IMR-90 (cell line): ENCODE measurements at regions not wholly inside any gene's neighbourhood (a gene's known extent, or its start where the extent isn't known, plus 50 kb on each side); places are given as distances from the start of the nearest gene placed in this dataset.

Source experiments
- ATAC-seq: fragments of 200-7000 bp; cut with Tn5 transposase; 2 replicates; pipeline ENCODE4 v1.9.1; 2020; ENCODE audit warnings: low read depth, mild to moderate bottlenecking, moderate library complexity
- BruUV-seq: library from RNA; stranded (reverse); fragments of 400-500 nt; replicated peaks from 2 replicates; lab custom pipeline; 2021; lab: Mats Ljungman, UMichigan
- CTCF ChIA-PET: fragments of 300-600 bp; formaldehyde crosslinking; extraction: SDS; loops from one replicate; lab custom pipeline; 2021; ENCODE audit warnings: antibody characterized with exemption; lab: Yijun Ruan, JAX
- POLR2A ChIA-PET: fragments of 300-600 bp; sonication (Branson Sonifier 250); formaldehyde crosslinking; loops from one replicate; lab custom pipeline; 2022; ENCODE audit warnings: antibody characterized with exemption; ENCODE audit not compliant: unreplicated experiment; lab: Charles Lee
- DNase-seq: peaks from one replicate; pipeline ENCODE4 v3.0.0; 2013
- H2AFZ ChIP-seq: replicated peaks from 2 replicates; pipeline ENCODE3; 2013; ENCODE audit warnings: low read length, mild to moderate bottlenecking; ENCODE audit not compliant: poor library complexity
- H2AK5ac ChIP-seq: 2 replicates; pipeline ENCODE4 v1.6.1; 2013; ENCODE audit warnings: low read depth, low read length, inconsistent platforms
- H2AK9ac ChIP-seq: replicated peaks from 2 replicates; pipeline ENCODE3; 2013; ENCODE audit warnings: mild to moderate bottlenecking, low read depth, low read length, moderate library complexity; ENCODE audit not compliant: poor library complexity
- H2BK120ac ChIP-seq: 2 replicates; pipeline ENCODE4 v1.6.1; 2013; ENCODE audit warnings: low read depth, low read length, inconsistent platforms
- H2BK15ac ChIP-seq: 3 replicates; pipeline ENCODE4 v1.6.1; 2013; ENCODE audit warnings: low read depth, low read length, inconsistent platforms
- H2BK20ac ChIP-seq: 2 replicates; pipeline ENCODE4 v1.6.1; 2013; ENCODE audit warnings: low read depth, mild to moderate bottlenecking, inconsistent platforms, low read length, moderate library complexity
- H2BK5ac ChIP-seq: 2 replicates; pipeline ENCODE4 v1.6.1; 2013; ENCODE audit warnings: mild to moderate bottlenecking, low read depth, low read length, inconsistent platforms; ENCODE audit not compliant: poor library complexity, severe bottlenecking
- H3K14ac ChIP-seq: replicated peaks from 2 replicates; pipeline ENCODE4 v1.6.1; 2013; ENCODE audit warnings: low read depth, low read length, inconsistent platforms
- H3K18ac ChIP-seq: 2 replicates; pipeline ENCODE4 v1.6.1; 2013; ENCODE audit warnings: low read depth, low read length, control low read depth
- H3K23ac ChIP-seq: 2 replicates; pipeline ENCODE4 v1.6.1; 2013; ENCODE audit warnings: low read depth, low read length, inconsistent platforms
- H3K27ac ChIP-seq: 2 replicates; pipeline ENCODE4 v1.5.1; 2013; ENCODE audit warnings: mild to moderate bottlenecking, control low read depth, low read length; ENCODE audit not compliant: insufficient read depth
- H3K27me3 ChIP-seq: 2 replicates; pipeline ENCODE4 v1.6.1; 2013; ENCODE audit warnings: low read length; ENCODE audit not compliant: control insufficient read depth, insufficient read depth
- H3K36me3 ChIP-seq: 2 replicates; pipeline ENCODE4 v1.6.1; 2013; ENCODE audit warnings: low read length, mixed read lengths; ENCODE audit not compliant: control insufficient read depth, insufficient read depth
- H3K4ac ChIP-seq: 2 replicates; pipeline ENCODE4 v1.6.1; 2013; ENCODE audit warnings: low read depth, low read length, inconsistent platforms
- H3K4me1 ChIP-seq: 2 replicates; pipeline ENCODE4 v1.6.1; 2013; ENCODE audit warnings: low read length, mixed read lengths; ENCODE audit not compliant: control insufficient read depth, insufficient read depth
- H3K4me2 ChIP-seq: 2 replicates; pipeline ENCODE4 v1.6.1; 2013; ENCODE audit warnings: low read depth, mild to moderate bottlenecking, control low read depth, low read length, moderate library complexity
- H3K4me3 ChIP-seq: 2 replicates; pipeline ENCODE4 v1.5.1; 2013; ENCODE audit warnings: low read depth, mild to moderate bottlenecking, control low read depth, low read length, moderate library complexity; ENCODE audit not compliant: insufficient read depth
- H3K56ac ChIP-seq: 2 replicates; pipeline ENCODE4 v1.6.1; 2013; ENCODE audit warnings: low read length, inconsistent platforms; ENCODE audit not compliant: insufficient read depth; ENCODE audit errors: extremely low read depth
- H3K79me1 ChIP-seq, 2 experiments: 2 replicates each; pipeline ENCODE4 v1.6.1; 2013; ENCODE audit warnings: low read length in 2 of 2, inconsistent platforms in 1 of 2, low read depth in 1 of 2
- H3K9ac ChIP-seq: 2 replicates; pipeline ENCODE4 v1.6.1; 2013; ENCODE audit warnings: low read depth, low read length, control low read depth
- H3K9me1 ChIP-seq: 2 replicates; pipeline ENCODE4 v1.6.1; 2013; ENCODE audit warnings: low read length, inconsistent platforms; ENCODE audit not compliant: insufficient read depth
- H3K9me3 ChIP-seq: 2 replicates; pipeline ENCODE4 v1.6.1; 2013; ENCODE audit warnings: low read length; ENCODE audit not compliant: control insufficient read depth, insufficient read depth
- H4K20me1 ChIP-seq: 2 replicates; pipeline ENCODE4 v1.6.1; 2013; ENCODE audit warnings: low read length, inconsistent platforms; ENCODE audit not compliant: insufficient read depth
- H4K5ac ChIP-seq: 2 replicates; pipeline ENCODE4 v1.6.1; 2013; ENCODE audit warnings: mild to moderate bottlenecking, low read depth, low read length, control low read depth
- H4K8ac ChIP-seq, 2 experiments: 2 replicates each; pipeline ENCODE4 v1.6.1; 2013; ENCODE audit warnings: low read depth in 2 of 2, low read length in 2 of 2, control low read depth in 1 of 2, inconsistent platforms in 1 of 2
- H4K91ac ChIP-seq: 2 replicates; pipeline ENCODE4 v1.6.1; 2013; ENCODE audit warnings: low read depth, low read length, inconsistent platforms; ENCODE audit not compliant: insufficient read depth
- BHLHE40 ChIP-seq: fragments of 150-350 bp; IDR thresholded peaks from 2 replicates; pipeline ENCODE4 v1.6.1; 2016; ENCODE audit warnings: mild to moderate bottlenecking, low read depth, low read length
- CEBPB ChIP-seq: IDR thresholded peaks from 2 replicates; pipeline ENCODE4 v1.6.1; 2012; ENCODE audit warnings: low read depth, low read length, improper control_type of control experiment
- CHD1 ChIP-seq: IDR thresholded peaks from 2 replicates; pipeline ENCODE4 v1.6.1; 2012; ENCODE audit warnings: low read depth, low read length, improper control_type of control experiment
- CTCF ChIP-seq: conservative IDR thresholded peaks from 2 replicates; pipeline ENCODE4 v1.5.1; 2012; ENCODE audit warnings: mild to moderate bottlenecking, low read depth, low read length, improper control_type of control experiment
- ELK1 ChIP-seq: fragments of 150-350 bp; IDR thresholded peaks from 2 replicates; pipeline ENCODE4 v1.6.1; 2016; ENCODE audit warnings: low read depth, mild to moderate bottlenecking, low read length, moderate library complexity, borderline replicate concordance
- FOS ChIP-seq: fragments of 150-350 bp; IDR thresholded peaks from 2 replicates; pipeline ENCODE4 v1.6.1; 2016; ENCODE audit warnings: low read depth, low read length
- MAFK ChIP-seq: IDR thresholded peaks from 2 replicates; pipeline ENCODE4 v1.6.1; 2012; ENCODE audit warnings: low read depth, low read length, improper control_type of control experiment
- MAZ ChIP-seq: IDR thresholded peaks from 2 replicates; pipeline ENCODE4 v1.6.1; 2012; ENCODE audit warnings: low read depth, mild to moderate bottlenecking, low read length, improper control_type of control experiment, moderate library complexity, borderline replicate concordance
- MXI1 ChIP-seq: IDR thresholded peaks from 2 replicates; pipeline ENCODE4 v1.6.1; 2012; ENCODE audit warnings: low read depth, mild to moderate bottlenecking, low read length, moderate library complexity, borderline replicate concordance
- NFE2L2 ChIP-seq: fragments of 150-350 bp; IDR thresholded peaks from 2 replicates; pipeline ENCODE4 v1.6.1; 2016; ENCODE audit warnings: low read depth, mild to moderate bottlenecking, low read length
- POLR2A ChIP-seq: IDR thresholded peaks from 2 replicates; pipeline ENCODE4 v1.6.1; 2012; ENCODE audit warnings: mild to moderate bottlenecking, low read depth, low read length
- RAD21 ChIP-seq: IDR thresholded peaks from 2 replicates; pipeline ENCODE4 v1.6.1; 2012; ENCODE audit warnings: low read length, improper control_type of control experiment
- RCOR1 ChIP-seq: IDR thresholded peaks from 2 replicates; pipeline ENCODE4 v1.6.1; 2012; ENCODE audit warnings: mild to moderate bottlenecking, low read length, improper control_type of control experiment; ENCODE audit not compliant: insufficient replicate concordance
- RFX5 ChIP-seq: IDR thresholded peaks from 2 replicates; pipeline ENCODE4 v1.8.0; 2012; ENCODE audit warnings: low read depth, mild to moderate bottlenecking, low read length, moderate library complexity
- SMC3 ChIP-seq: fragments of 150-350 bp; IDR thresholded peaks from 2 replicates; pipeline ENCODE4 v1.6.1; 2016; ENCODE audit warnings: low read depth, mild to moderate bottlenecking, antibody characterized with exemption, low read length, moderate library complexity
- USF2 ChIP-seq: fragments of 150-350 bp; IDR thresholded peaks from 2 replicates; pipeline ENCODE4 v1.6.1; 2017; ENCODE audit warnings: mild to moderate bottlenecking, antibody characterized with exemption, low read length, low read depth
- WGBS, 2 experiments: methylation state at CpG; one replicate each; pipeline versions ENCODE4 v1.1.5 to v1.1.7; 2013; ENCODE audit warnings: missing lambda C conversion rate in 2 of 2; ENCODE audit not compliant: insufficient read length in 1 of 2; ENCODE audit errors: extremely low coverage in 2 of 2; 5-methylcytosine and 5-hydroxymethylcytosine counted together
- dilution Hi-C: fragments of 300-500 bp; cut with HindIII; formaldehyde crosslinking; loops from one replicate; pipeline ENCODE4 v1.14.3; 2018; ENCODE audit warnings: low sequenced_read_pairs; ENCODE audit not compliant: unreplicated experiment
- in situ Hi-C: fragments of 300-500 bp; cut with MboI; formaldehyde crosslinking; loops from 3 replicates; pipeline ENCODE4 v1.14.3; 2019; ENCODE audit warnings: low sequenced_read_pairs, inconsistent platforms, mixed read lengths
- intact Hi-C: fragments of 100-400 bp; cut with micrococcal nuclease; formaldehyde crosslinking; loops from 2 replicates; pipeline ENCODE4 v1.10.0; 2022

DNA sequence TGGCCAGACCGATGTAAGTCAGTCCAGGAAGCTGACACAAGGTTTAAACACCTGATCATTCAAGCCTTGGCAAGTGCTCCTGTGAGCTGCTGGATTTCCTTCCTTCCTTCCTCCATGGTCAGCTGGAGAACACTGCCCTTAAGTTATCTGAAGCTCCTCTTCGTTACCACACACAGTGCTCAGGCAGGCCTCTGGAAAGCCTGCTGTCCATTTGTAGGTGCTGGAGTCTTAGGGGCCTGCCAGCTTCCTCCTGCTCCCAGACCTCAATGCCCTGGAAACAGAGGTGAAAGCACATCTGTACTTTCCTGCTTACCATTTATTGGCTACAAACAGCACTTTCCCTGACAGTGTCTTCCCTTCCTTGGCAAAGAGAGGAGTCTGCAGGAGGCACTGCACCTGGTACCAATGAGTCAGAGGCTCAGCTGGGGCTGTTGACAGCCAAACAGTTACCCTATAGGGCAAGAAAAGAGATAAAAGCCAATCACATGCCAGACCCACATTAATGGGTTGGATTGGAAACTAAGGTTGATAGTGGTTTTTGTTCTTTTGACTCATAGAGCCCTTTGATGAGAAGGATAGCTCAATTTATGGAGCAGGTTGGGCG, 72.6 kb upstream of the PUM3 start:
- no peak overlapping the region for H3K18ac ChIP-seq
- H3K27ac ChIP-seq: no peak overlapping the region
- H3K4me3 ChIP-seq: no peak overlapping the region
- no peak overlapping the region for H4K91ac ChIP-seq
- H3K4me2 ChIP-seq: no peak overlapping the region
- ATAC-seq: no peak
- no CpG with 5 or more reads among the region's 3 CpGs for WGBS, 2 experiments
- in situ Hi-C loops (no loop called here), dilution Hi-C loops (no loop called here), intact Hi-C loops (no loop called here)
- H3K27me3 ChIP-seq: no peaks in the 10 kb centered on the region
- ChIA-PET CTCF (no interaction called here), POLR2A (no interaction called here)
- H3K9me1 ChIP-seq: no peaks in the 10 kb centered on the region
- no peak for DNase-seq
- no peak overlapping the region for H2BK15ac ChIP-seq
- no peaks in the 10 kb centered on the region for H3K36me3 ChIP-seq
- no peak overlapping the region for H2BK5ac ChIP-seq
- H3K23ac ChIP-seq: no peak overlapping the region
- no peak overlapping the region for H2BK120ac ChIP-seq
- H3K56ac ChIP-seq: no peak overlapping the region
- no peak overlapping the region for H4K8ac ChIP-seq
- H4K5ac ChIP-seq: no peak overlapping the region
- no peaks in the 10 kb centered on the region for H4K20me1 ChIP-seq
- H3K4ac ChIP-seq: no peak overlapping the region
- H2AK5ac ChIP-seq: no peak overlapping the region
- H3K9me3 ChIP-seq: no peaks in the 10 kb centered on the region
- TF ChIP-seq NFE2L2 (no peak), RAD21 (no peak), MAFK (no peak), MAZ (no peak), BHLHE40 (no peak), CHD1 (no peak), SMC3 (no peak), POLR2A (no peak), CEBPB (no peak), RCOR1 (no peak), RFX5 (no peak), ELK1 (no peak), MXI1 (no peak), CTCF (no peak), FOS (no peak), USF2 (no peak)
- no peak overlapping the region for H2AFZ ChIP-seq
- no peak overlapping the region for H3K14ac ChIP-seq
- H2AK9ac ChIP-seq: no peak overlapping the region
- no peak overlapping the region for H2BK20ac ChIP-seq
- H3K4me1 ChIP-seq: no peaks in the 10 kb centered on the region
- no peak overlapping the region for H3K9ac ChIP-seq
- no peaks in the 10 kb centered on the region for H3K79me1 ChIP-seq
- BruUV-seq: no TSS peak
